ENCODE measurements at regions not wholly inside any gene's neighbourhood (a gene's known extent, or its start where the extent isn't known, plus 50 kb on each side); places are given as distances from the start of the nearest gene placed in this dataset.

DNA sequence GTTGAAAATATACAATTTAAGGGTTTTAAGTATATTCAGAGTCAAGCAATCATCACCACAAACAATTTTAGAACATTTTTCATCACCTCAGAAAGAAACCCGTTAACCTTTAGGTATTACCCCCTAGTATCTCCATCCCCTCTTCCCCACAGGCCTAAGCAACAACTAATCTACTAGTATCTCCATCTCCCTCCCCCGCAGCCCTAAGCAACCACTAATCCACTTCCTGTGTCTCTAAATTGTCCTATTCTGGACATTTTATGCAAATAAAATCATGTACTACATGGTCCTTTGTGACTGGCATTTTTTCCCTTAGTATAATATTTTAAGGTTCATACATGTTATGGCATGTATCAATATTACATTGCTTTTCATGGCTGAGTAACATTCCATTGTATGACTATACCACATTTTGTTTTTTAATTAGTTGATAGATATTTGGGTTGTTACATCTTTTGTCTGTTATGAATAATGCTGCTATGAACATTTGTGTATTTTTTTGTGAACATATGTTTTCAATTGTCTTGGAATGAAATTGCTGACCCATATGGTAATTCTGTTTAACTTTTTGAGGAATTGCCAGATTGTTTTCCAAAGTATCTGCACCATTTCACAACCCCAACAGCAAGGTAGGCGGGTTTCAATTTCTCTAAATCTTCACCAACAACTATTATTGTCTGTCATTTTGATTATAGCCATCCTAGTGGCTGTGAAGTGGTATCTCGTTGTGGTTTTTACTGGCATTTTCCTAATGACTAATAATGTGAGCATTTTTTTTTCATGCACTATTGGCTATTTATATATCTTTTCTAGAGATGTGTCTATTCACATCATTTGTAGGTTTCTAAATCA is 215.6 kb upstream of the CD96 start:
- intact Hi-C loops (cut with DNase I; ENCODE audit: low total_unique reads): no loop called here
- DNase-seq: no peak
- TF ChIP-seq POLR2A (IDR thresholded peaks at IDR 0.05): no peak
- TF ChIP-seq, protein P1, sequence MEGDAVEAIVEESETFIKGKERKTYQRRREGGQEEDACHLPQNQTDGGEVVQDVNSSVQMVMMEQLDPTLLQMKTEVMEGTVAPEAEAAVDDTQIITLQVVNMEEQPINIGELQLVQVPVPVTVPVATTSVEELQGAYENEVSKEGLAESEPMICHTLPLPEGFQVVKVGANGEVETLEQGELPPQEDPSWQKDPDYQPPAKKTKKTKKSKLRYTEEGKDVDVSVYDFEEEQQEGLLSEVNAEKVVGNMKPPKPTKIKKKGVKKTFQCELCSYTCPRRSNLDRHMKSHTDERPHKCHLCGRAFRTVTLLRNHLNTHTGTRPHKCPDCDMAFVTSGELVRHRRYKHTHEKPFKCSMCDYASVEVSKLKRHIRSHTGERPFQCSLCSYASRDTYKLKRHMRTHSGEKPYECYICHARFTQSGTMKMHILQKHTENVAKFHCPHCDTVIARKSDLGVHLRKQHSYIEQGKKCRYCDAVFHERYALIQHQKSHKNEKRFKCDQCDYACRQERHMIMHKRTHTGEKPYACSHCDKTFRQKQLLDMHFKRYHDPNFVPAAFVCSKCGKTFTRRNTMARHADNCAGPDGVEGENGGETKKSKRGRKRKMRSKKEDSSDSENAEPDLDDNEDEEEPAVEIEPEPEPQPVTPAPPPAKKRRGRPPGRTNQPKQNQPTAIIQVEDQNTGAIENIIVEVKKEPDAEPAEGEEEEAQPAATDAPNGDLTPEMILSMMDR (IDR thresholded peaks at IDR 0.05): no peak

GRCh38 chr3:111331306-111331705 is 210.7 kb upstream of the CD96 start:
- Histone ChIP-seq H3K4me1 (peaks cover 3% of the 10 kb centered on the region), H3K27me3 (no peaks in the 10 kb centered on the region), H3K9me3 (no peaks in the 10 kb centered on the region), H3K27ac (no peak overlapping the region), H3K4me3 (no peak overlapping the region), H3K36me3 (ENCODE audit: low read depth, missing control alignments) (no peaks in the 10 kb centered on the region)
- TF ChIP-seq, protein P1 (IDR thresholded peaks at IDR 0.05): no peak
- no peak for TF ChIP-seq POLR2A (IDR thresholded peaks at IDR 0.05)
- no peak for DNase-seq
- 98 to 100% methylated on average over 1 of the region's 1 CpG for WGBS, 2 donors
- intact Hi-C loops (cut with DNase I; ENCODE audit: low total_unique reads): no loop called here

More for the DNA sequence above, 215.6 kb upstream of the CD96 start:
- Histone ChIP-seq H3K4me1 (no peaks in the 10 kb centered on the region), H3K4me3 (no peak overlapping the region), H3K27ac (no peak overlapping the region), H3K27me3 (no peaks in the 10 kb centered on the region), H3K9me3 (no peaks in the 10 kb centered on the region), H3K36me3 (ENCODE audit: low read depth, missing control alignments) (no peaks in the 10 kb centered on the region)
- WGBS, 2 donors: 91 to 95% methylated on average over 4 of the region's 4 CpGs

DNA sequence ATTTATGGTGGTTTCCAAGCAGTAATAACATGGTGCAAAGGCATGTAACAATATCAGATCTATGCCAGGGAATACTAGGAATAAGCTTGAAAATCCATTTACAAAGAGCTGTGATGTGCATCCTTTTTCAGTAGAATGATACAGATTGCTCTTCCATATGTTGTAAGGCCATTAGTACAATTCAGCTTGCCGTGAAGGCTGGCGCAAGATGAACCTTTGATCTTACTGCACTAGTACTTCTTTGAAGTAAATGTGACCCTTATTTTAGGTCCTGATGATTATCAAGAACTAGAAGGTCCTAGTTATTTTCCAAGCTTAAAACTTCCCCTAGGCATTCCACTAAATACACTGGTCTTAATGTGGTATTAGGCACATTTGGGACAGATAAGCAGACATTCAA is 210.1 kb upstream of the CD96 start:
- no peaks in the 10 kb centered on the region for H3K27me3 ChIP-seq
- H3K27ac ChIP-seq: no peak overlapping the region
- peaks cover 3% of the 10 kb centered on the region for H3K4me1 ChIP-seq
- DNase-seq: no peak
- intact Hi-C loops (cut with DNase I; ENCODE audit: low total_unique reads): no loop called here
- H3K9me3 ChIP-seq: no peaks in the 10 kb centered on the region
- TF ChIP-seq, protein P1 (IDR thresholded peaks at IDR 0.05): no peak
- TF ChIP-seq POLR2A (IDR thresholded peaks at IDR 0.05): no peak
- no peaks in the 10 kb centered on the region for H3K36me3 ChIP-seq (ENCODE audit: low read depth, missing control alignments)
- H3K4me3 ChIP-seq: no peak overlapping the region
- WGBS, 2 donors: 86 to 94% methylated on average over 2 of the region's 2 CpGs

DNA sequence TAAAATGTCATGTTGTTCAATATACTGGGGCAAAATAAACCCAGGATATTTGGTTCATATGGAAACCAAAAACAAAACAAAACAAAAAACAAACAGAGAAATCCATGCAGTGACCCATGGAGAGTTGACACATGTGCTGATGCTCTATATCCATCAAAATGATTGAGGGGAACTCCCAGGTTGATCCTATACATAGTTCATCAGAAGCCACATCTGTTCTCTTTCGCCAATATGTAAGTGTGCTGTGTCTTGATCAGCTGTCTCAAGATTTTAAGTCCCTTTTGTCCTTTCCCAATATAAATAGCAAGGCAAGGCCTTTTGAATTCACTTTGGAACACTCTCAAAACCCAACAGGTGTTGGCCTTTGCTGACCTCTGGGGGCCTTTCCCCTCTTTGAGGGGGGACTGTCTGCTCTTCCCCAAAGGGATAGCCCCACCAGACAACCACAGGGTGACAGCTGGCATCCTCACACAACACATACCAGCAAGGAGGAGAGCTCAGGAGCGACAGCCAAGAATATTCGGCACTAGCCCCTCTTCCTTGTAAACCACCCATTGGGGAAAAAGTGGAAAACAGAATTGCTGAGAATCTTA is 209.4 kb upstream of the CD96 start:
- Histone ChIP-seq H3K27me3 (no peaks in the 10 kb centered on the region), H3K27ac (peak overlapping the region; percentile 13 to 42), H3K36me3 (ENCODE audit: low read depth, missing control alignments) (no peaks in the 10 kb centered on the region), H3K4me3 (no peak overlapping the region), H3K9me3 (no peaks in the 10 kb centered on the region), H3K4me1 (peaks cover 3% of the 10 kb centered on the region)
- intact Hi-C loops (cut with DNase I; ENCODE audit: low total_unique reads): no loop called here
- TF ChIP-seq, protein P1 (IDR thresholded peaks at IDR 0.05): no peak
- no peak for TF ChIP-seq POLR2A (IDR thresholded peaks at IDR 0.05)
- DNase-seq: no peak
- 90 to 92% methylated on average over 3 of the region's 3 CpGs for WGBS, 2 donors

All from testis (tissue), 2 donors.